HepG2 (cell line): ENCODE measurements at regions not wholly inside any gene's neighbourhood (a gene's known extent, or its start where the extent isn't known, plus 50 kb on each side); places are given as distances from the start of the nearest gene placed in this dataset.

Experiments used
- ATAC-seq: fragments of 200-7000 bp; cut with Tn5 transposase; 3 replicates; pipeline ENCODE4 v1.9.1; 2020; ENCODE audit warnings: mild to moderate bottlenecking, moderate library complexity
- BruUV-seq: library from RNA; stranded (reverse); fragments of 400-500 nt; replicated peaks from 2 replicates; lab custom pipeline; 2021; lab: Mats Ljungman, UMichigan
- CTCF ChIA-PET: fragments of 300-600 bp; formaldehyde crosslinking; extraction: SDS; loops from one replicate; lab custom pipeline; 2021; ENCODE audit warnings: low total read pairs, inconsistent platforms, low intra/inter-chr PET ratio; lab: Yijun Ruan, JAX
- POLR2A ChIA-PET: fragments of 350-600 bp; sonication (Branson Sonifier 250); formaldehyde crosslinking; loops from one replicate; lab custom pipeline; 2020; ENCODE audit warnings: antibody characterized with exemption, inconsistent platforms; lab: Yijun Ruan, JAX
- DNase-seq: peaks from one replicate; pipeline ENCODE4 v3.0.0-alpha.2; 2015; ENCODE audit warnings: low spot score
- FAIRE-seq: peaks from 3 replicates; lab custom pipeline; 2011; peaks lifted over from hg19 to GRCh38; lab: Jason Lieb, UNC
- H2AFZ ChIP-seq: one replicate; pipeline ENCODE4 v1.6.1; 2011; ENCODE audit warnings: low read length, inconsistent platforms
- H3K27ac ChIP-seq: fragments of 300-600 bp; 3 replicates; pipeline ENCODE4 v1.8.0; 2011; ENCODE audit warnings: mixed run types, mild to moderate bottlenecking, mixed read lengths, low read length, inconsistent platforms; ENCODE audit not compliant: insufficient read depth; ENCODE audit errors: extremely low read length
- H3K27me3 ChIP-seq, 2 experiments: fragments of 200-600 bp in 1 of 2; 2 replicates in 1 of 2; 3 replicates in 1 of 2; pipeline versions ENCODE4 v1.6.0 to v1.8.0; 2011; ENCODE audit warnings: low read length in 2 of 2, mild to moderate bottlenecking in 2 of 2, moderate library complexity in 2 of 2, inconsistent platforms in 1 of 2; ENCODE audit not compliant: insufficient read depth in 2 of 2, control insufficient read depth in 1 of 2
- H3K36me3 ChIP-seq, 2 experiments: fragments of 200-600 bp in 1 of 2; replicated peaks in 1 of 2; 2 replicates in 1 of 2; 3 replicates in 1 of 2; pipeline versions ENCODE4 v1.5.1 to v1.8.0; 2011; ENCODE audit warnings: low read length in 2 of 2, inconsistent platforms in 1 of 2; ENCODE audit not compliant: insufficient read depth in 2 of 2, control insufficient read depth in 1 of 2
- H3K4me1 ChIP-seq: 2 replicates; pipeline ENCODE4 v1.5.1; 2012; ENCODE audit warnings: low read length, inconsistent platforms; ENCODE audit not compliant: insufficient read depth
- H3K4me2 ChIP-seq: 2 replicates; pipeline ENCODE4 v1.6.0; 2011; ENCODE audit warnings: low read depth, low read length, inconsistent platforms
- H3K4me3 ChIP-seq, 3 experiments: fragments of 200-600 bp in 1 of 3; sonication (generic), shearing (Covaris generic) in 1 of 3; replicated peaks in 1 of 3; 2 replicates each; pipeline ENCODE4 v1.5.1; 2011 to 2016; ENCODE audit warnings: low read length in 3 of 3, inconsistent platforms in 2 of 3, low read depth in 2 of 3, mild to moderate bottlenecking in 2 of 3, control low read depth in 1 of 3, mixed read lengths in 1 of 3; ENCODE audit not compliant: insufficient read depth in 1 of 3
- H3K79me2 ChIP-seq: one replicate; pipeline ENCODE4 v1.6.1; 2011; ENCODE audit warnings: low read length, inconsistent platforms; ENCODE audit not compliant: insufficient read depth
- H3K9ac ChIP-seq: 2 replicates; pipeline ENCODE4 v1.6.0; 2011; ENCODE audit warnings: mild to moderate bottlenecking, low read depth, low read length, inconsistent platforms; ENCODE audit not compliant: insufficient read depth
- H3K9me3 ChIP-seq: 2 replicates; pipeline ENCODE4 v1.5.1; 2012; ENCODE audit warnings: mild to moderate bottlenecking, low read length
- H4K20me1 ChIP-seq: 2 replicates; pipeline ENCODE4 v1.6.0; 2011; ENCODE audit warnings: inconsistent platforms, mild to moderate bottlenecking, low read length, moderate library complexity; ENCODE audit not compliant: insufficient read depth
- HES4 ChIP-seq: sonication (generic); formaldehyde crosslinking; IDR thresholded peaks from 2 replicates; pipeline ENCODE4 v1.9.0; 2021; ENCODE audit warnings: mild to moderate bottlenecking, missing genetic modification reagents, borderline replicate concordance
- HOXA9 ChIP-seq: sonication (generic); formaldehyde crosslinking; IDR thresholded peaks from 2 replicates; pipeline ENCODE4 v1.8.1; 2022; ENCODE audit warnings: missing genetic modification reagents, mild to moderate bottlenecking, moderate library complexity, borderline replicate concordance
- IKZF1 ChIP-seq: fragments of 450-650 bp; IDR thresholded peaks from 2 replicates; pipeline ENCODE4 v1.7.1; 2016
- IKZF4 ChIP-seq: sonication (generic); formaldehyde crosslinking; IDR thresholded peaks from 2 replicates; pipeline ENCODE4 v1.5.1; 2020; ENCODE audit warnings: borderline replicate concordance, mild to moderate bottlenecking, low read depth, missing genetic modification reagents; ENCODE audit errors: not compliant biosample characterization
- POLR2AphosphoS5 ChIP-seq: IDR thresholded peaks from 2 replicates; pipeline ENCODE4 v1.6.1; 2012; ENCODE audit warnings: low read depth, low read length
- TFDP2 ChIP-seq: sonication (generic); formaldehyde crosslinking; IDR thresholded peaks from 2 replicates; pipeline ENCODE4 v1.4.0; 2020; ENCODE audit warnings: missing genetic modification reagents
- ZNF234 ChIP-seq: sonication (generic); formaldehyde crosslinking; conservative IDR thresholded peaks from 2 replicates; pipeline ENCODE4 v1.5.1; 2020; ENCODE audit warnings: mild to moderate bottlenecking, missing genetic modification reagents
- ZNF558 ChIP-seq: sonication (generic); formaldehyde crosslinking; IDR thresholded peaks from 2 replicates; pipeline ENCODE4 v1.9.0; 2022; ENCODE audit warnings: mild to moderate bottlenecking, missing genetic modification reagents, borderline replicate concordance
- ZNF766 ChIP-seq: sonication (generic); formaldehyde crosslinking; IDR thresholded peaks from 2 replicates; pipeline ENCODE4 v1.5.0; 2020; ENCODE audit warnings: missing genetic modification reagents, borderline replicate concordance
- ZSCAN31 ChIP-seq: sonication (generic); formaldehyde crosslinking; IDR thresholded peaks from 2 replicates; pipeline ENCODE4 v1.5.0; 2020; ENCODE audit warnings: low read depth, mild to moderate bottlenecking, missing genetic modification reagents
- WGBS: methylation state at CpG from one replicate; pipeline ENCODE4 v1.1.6; 2017; ENCODE audit warnings: low lambda C conversion rate; 5-methylcytosine and 5-hydroxymethylcytosine counted together
- in situ Hi-C: cut with HindIII; loops from 2 replicates; pipeline ENCODE4 v1.10.0; 2017; ENCODE audit warnings: low pct_unique_long_range_greater_than_20kb; ENCODE audit not compliant: extremely low pct_ligation_motif_present
- intact Hi-C: fragments of 100-400 bp; cut with micrococcal nuclease; formaldehyde crosslinking; loops from one replicate; pipeline ENCODE4 v1.10.0; 2022; ENCODE audit not compliant: unreplicated experiment

GRCh38 chr5:53180538-53180937 lies 71.0 kb upstream of the MOCS2 start (continued):
- no peak for TF ChIP-seq HES4
- no peak for TF ChIP-seq ZNF766 (CRISPR knock-in tag)
- TF ChIP-seq POLR2AphosphoS5: no peak
- no peak for TF ChIP-seq HOXA9 (CRISPR knock-in tag)
- no peak for TF ChIP-seq IKZF4 (CRISPR knock-in tag)
- TF ChIP-seq ZNF234 (CRISPR knock-in tag): no peak
- TF ChIP-seq ZNF558: no peak

GRCh38 chr5:53180991-53181390 lies 71.4 kb upstream of the MOCS2 start:
- H3K27ac ChIP-seq: no peak overlapping the region
- ChIA-PET CTCF (no interaction called here), POLR2A (no interaction called here)
- 6% methylated on average over 1 of the region's 1 CpG for whole genome bisulfite sequencing
- in situ Hi-C loops: no loop called here
- no peaks in the 10 kb centered on the region for H3K9me3 ChIP-seq
- H3K27me3 ChIP-seq: no peaks in the 10 kb centered on the region
- no peaks in the 10 kb centered on the region for H3K79me2 ChIP-seq
- no peak overlapping the region for H3K4me3 ChIP-seq
- H3K9ac ChIP-seq: no peak overlapping the region
- no peaks in the 10 kb centered on the region for H3K36me3 ChIP-seq
- no TSS peak for BruUV-seq
- intact Hi-C loops: no loop called here
- H2AFZ ChIP-seq: no peak overlapping the region
- FAIRE-seq (no peak), DNase-seq (no peak), ATAC-seq (no peak)
- no peak overlapping the region for H3K4me2 ChIP-seq
- TF ChIP-seq TFDP2 (CRISPR knock-in tag): no peak
- TF ChIP-seq ZSCAN31: no peak
- TF ChIP-seq IKZF1: no peak
- H3K4me1 ChIP-seq: no peaks in the 10 kb centered on the region; the same call in 1 of the 2 replicates
- no peaks in the 10 kb centered on the region for H4K20me1 ChIP-seq
